ENCODE measurements at regions not wholly inside any gene's neighbourhood (a gene's known extent, or its start where the extent isn't known, plus 50 kb on each side); places are given as distances from the start of the nearest gene placed in this dataset.

GRCh38 chr6:165929607-165930006, 238.0 kb downstream of the TBXT start:
- H3K9ac ChIP-seq (ENCODE audit: insufficient read depth, low read length, poor library complexity, severe bottlenecking): no peak overlapping the region
- no peaks in the 10 kb centered on the region for H3K4me1 ChIP-seq (ENCODE audit: control insufficient read depth in 1 of 2, insufficient read depth in 2 of 2, low read length in 2 of 2)
- no peaks in the 10 kb centered on the region for H3K27me3 ChIP-seq (ENCODE audit: control insufficient read depth in 2 of 2, insufficient read depth in 2 of 2, low read length in 2 of 2)
- no peaks in the 10 kb centered on the region for H3K9me3 ChIP-seq (replicated peaks in 1 of 2; ENCODE audit: control insufficient read depth in 1 of 2, insufficient read depth in 1 of 2, low read length in 2 of 2)
- DNase-seq: no peak
- no peaks in the 10 kb centered on the region for H3K36me3 ChIP-seq (replicated peaks in 1 of 2; ENCODE audit: control insufficient read depth in 1 of 2, insufficient read depth in 2 of 2, low read length in 2 of 2)
- no peak overlapping the region for H3K4me2 ChIP-seq (replicated peaks; ENCODE audit: extremely low read depth, low read length, poor library complexity, severe bottlenecking)
- Mint-ChIP-seq H3K4me3 (no peak overlapping the region), H3K36me3 (no peaks in the 10 kb centered on the region), H3K9me3 (peaks cover 0 to 5% (median 0%) of the 10 kb centered on the region in 7 donors), H3K4me1 (no peaks in the 10 kb centered on the region), H3K27me3 (ENCODE audit: low read depth in 3 of 3) (peaks cover 2 to 5% (median 2%) of the 10 kb centered on the region in 3 donors), H3K27ac (no peak overlapping the region)
- no peak overlapping the region for H3K27ac ChIP-seq (ENCODE audit: low read depth in 1 of 2, low read length in 2 of 2)
- H2AFZ ChIP-seq (ENCODE audit: insufficient read depth, low read depth, low read length, poor library complexity, severe bottlenecking): no peak overlapping the region
- H4K20me1 ChIP-seq (ENCODE audit: insufficient read depth, low read length): no peaks in the 10 kb centered on the region
- no peak overlapping the region for H3K4me3 ChIP-seq (replicated peaks in 1 of 3; ENCODE audit: low read depth in 2 of 3, low read length in 3 of 3)
- no peaks in the 10 kb centered on the region for H3K79me2 ChIP-seq (ENCODE audit: insufficient read depth, low read length)
- intact Hi-C loops (cut with micrococcal nuclease): no loop called here
- no peak for TF ChIP-seq CTCF (IDR thresholded peaks at IDR 0.05)
- WGBS (ENCODE audit: insufficient coverage): 89% methylated on average over 4 of the region's 8 CpGs

GRCh38 chr6:165926378-165926777, 241.3 kb downstream of the TBXT start:
- Histone ChIP-seq H3K36me3 (replicated peaks in 1 of 2; ENCODE audit: control insufficient read depth in 1 of 2, insufficient read depth in 2 of 2, low read length in 2 of 2) (no peaks in the 10 kb centered on the region), H3K4me1 (ENCODE audit: control insufficient read depth in 1 of 2, insufficient read depth in 2 of 2, low read length in 2 of 2) (no peaks in the 10 kb centered on the region), H3K27ac (ENCODE audit: low read depth in 1 of 2, low read length in 2 of 2) (no peak overlapping the region), H3K27me3 (ENCODE audit: control insufficient read depth in 2 of 2, insufficient read depth in 2 of 2, low read length in 2 of 2) (no peaks in the 10 kb centered on the region), H3K4me3 (replicated peaks in 1 of 3; ENCODE audit: low read depth in 2 of 3, low read length in 3 of 3) (no peak overlapping the region), H3K9ac (ENCODE audit: insufficient read depth, low read length, poor library complexity, severe bottlenecking) (no peak overlapping the region), H3K79me2 (ENCODE audit: insufficient read depth, low read length) (no peaks in the 10 kb centered on the region), H2AFZ (ENCODE audit: insufficient read depth, low read depth, low read length, poor library complexity, severe bottlenecking) (no peak overlapping the region), H4K20me1 (ENCODE audit: insufficient read depth, low read length) (no peaks in the 10 kb centered on the region), H3K9me3 (replicated peaks in 1 of 2; ENCODE audit: control insufficient read depth in 1 of 2, insufficient read depth in 1 of 2, low read length in 2 of 2) (no peaks in the 10 kb centered on the region), H3K4me2 (replicated peaks; ENCODE audit: extremely low read depth, low read length, poor library complexity, severe bottlenecking) (no peak overlapping the region)
- no peaks in the 10 kb centered on the region for H3K36me3 Mint-ChIP-seq
- 50% methylated on average over 2 of the region's 4 CpGs for WGBS (ENCODE audit: insufficient coverage)
- H3K9me3 Mint-ChIP-seq: peaks cover 0 to 8% (median 0%) of the 10 kb centered on the region in 7 donors
- peaks cover 0 to 2% (median 0%) of the 10 kb centered on the region in 3 donors for H3K27me3 Mint-ChIP-seq (ENCODE audit: low read depth in 3 of 3)
- no peak for DNase-seq
- no peaks in the 10 kb centered on the region for H3K4me1 Mint-ChIP-seq
- H3K4me3 Mint-ChIP-seq: no peak overlapping the region
- no peak for TF ChIP-seq CTCF (IDR thresholded peaks at IDR 0.05)
- intact Hi-C loops (cut with micrococcal nuclease): no loop called here
- no peak overlapping the region for H3K27ac Mint-ChIP-seq
